IMR-90 (cell line): ENCODE measurements at regions not wholly inside any gene's neighbourhood (a gene's known extent, or its start where the extent isn't known, plus 50 kb on each side); places are given as distances from the start of the nearest gene placed in this dataset.

Source experiments
- CEBPB ChIP-seq: IDR thresholded peaks from 2 replicates; pipeline ENCODE4 v1.6.1; 2012; ENCODE audit warnings: low read depth, low read length, improper control_type of control experiment
- MAFK ChIP-seq: IDR thresholded peaks from 2 replicates; pipeline ENCODE4 v1.6.1; 2012; ENCODE audit warnings: low read depth, low read length, improper control_type of control experiment
- MAZ ChIP-seq: IDR thresholded peaks from 2 replicates; pipeline ENCODE4 v1.6.1; 2012; ENCODE audit warnings: low read depth, mild to moderate bottlenecking, low read length, improper control_type of control experiment, moderate library complexity, borderline replicate concordance
- MXI1 ChIP-seq: IDR thresholded peaks from 2 replicates; pipeline ENCODE4 v1.6.1; 2012; ENCODE audit warnings: low read depth, mild to moderate bottlenecking, low read length, moderate library complexity, borderline replicate concordance
- POLR2A ChIP-seq: IDR thresholded peaks from 2 replicates; pipeline ENCODE4 v1.6.1; 2012; ENCODE audit warnings: mild to moderate bottlenecking, low read depth, low read length
- RAD21 ChIP-seq: IDR thresholded peaks from 2 replicates; pipeline ENCODE4 v1.6.1; 2012; ENCODE audit warnings: low read length, improper control_type of control experiment
- RCOR1 ChIP-seq: IDR thresholded peaks from 2 replicates; pipeline ENCODE4 v1.6.1; 2012; ENCODE audit warnings: mild to moderate bottlenecking, low read length, improper control_type of control experiment; ENCODE audit not compliant: insufficient replicate concordance
- RFX5 ChIP-seq: IDR thresholded peaks from 2 replicates; pipeline ENCODE4 v1.8.0; 2012; ENCODE audit warnings: low read depth, mild to moderate bottlenecking, low read length, moderate library complexity
- SMC3 ChIP-seq: fragments of 150-350 bp; IDR thresholded peaks from 2 replicates; pipeline ENCODE4 v1.6.1; 2016; ENCODE audit warnings: low read depth, mild to moderate bottlenecking, antibody characterized with exemption, low read length, moderate library complexity
- TF ChIP-seq, protein P1 (sequence below): conservative IDR thresholded peaks from 2 replicates; pipeline ENCODE4 v1.5.1; 2012; ENCODE audit warnings: mild to moderate bottlenecking, low read depth, low read length, improper control_type of control experiment
- TF ChIP-seq, protein P2 (sequence below): fragments of 150-350 bp; IDR thresholded peaks from 2 replicates; pipeline ENCODE4 v1.6.1; 2017; ENCODE audit warnings: mild to moderate bottlenecking, antibody characterized with exemption, low read length, low read depth

DNA sequence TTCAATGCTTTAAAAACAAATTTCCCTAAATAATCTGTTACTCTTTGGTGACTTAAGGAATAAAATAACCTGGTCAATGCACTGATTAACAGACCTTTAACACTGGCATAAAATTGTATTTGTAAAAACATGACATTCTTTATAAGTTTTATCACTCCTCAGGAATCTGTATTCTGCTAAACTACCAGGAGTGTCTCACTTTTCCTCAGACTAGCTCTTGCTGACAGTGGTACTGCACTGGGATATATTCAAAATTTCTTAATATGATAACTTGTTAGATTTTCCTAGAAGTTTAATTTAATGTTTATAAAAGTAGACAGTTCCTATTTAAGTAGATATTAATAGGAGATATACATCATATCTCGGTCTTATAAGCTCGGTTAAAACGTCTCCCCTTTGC is 363.4 kb upstream of the ARHGEF26 start:
- TF ChIP-seq, protein P1, sequence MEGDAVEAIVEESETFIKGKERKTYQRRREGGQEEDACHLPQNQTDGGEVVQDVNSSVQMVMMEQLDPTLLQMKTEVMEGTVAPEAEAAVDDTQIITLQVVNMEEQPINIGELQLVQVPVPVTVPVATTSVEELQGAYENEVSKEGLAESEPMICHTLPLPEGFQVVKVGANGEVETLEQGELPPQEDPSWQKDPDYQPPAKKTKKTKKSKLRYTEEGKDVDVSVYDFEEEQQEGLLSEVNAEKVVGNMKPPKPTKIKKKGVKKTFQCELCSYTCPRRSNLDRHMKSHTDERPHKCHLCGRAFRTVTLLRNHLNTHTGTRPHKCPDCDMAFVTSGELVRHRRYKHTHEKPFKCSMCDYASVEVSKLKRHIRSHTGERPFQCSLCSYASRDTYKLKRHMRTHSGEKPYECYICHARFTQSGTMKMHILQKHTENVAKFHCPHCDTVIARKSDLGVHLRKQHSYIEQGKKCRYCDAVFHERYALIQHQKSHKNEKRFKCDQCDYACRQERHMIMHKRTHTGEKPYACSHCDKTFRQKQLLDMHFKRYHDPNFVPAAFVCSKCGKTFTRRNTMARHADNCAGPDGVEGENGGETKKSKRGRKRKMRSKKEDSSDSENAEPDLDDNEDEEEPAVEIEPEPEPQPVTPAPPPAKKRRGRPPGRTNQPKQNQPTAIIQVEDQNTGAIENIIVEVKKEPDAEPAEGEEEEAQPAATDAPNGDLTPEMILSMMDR = no peak
- TF ChIP-seq RFX5 (no peak), POLR2A (no peak), RCOR1 (no peak), MAFK (no peak), CEBPB (no peak), RAD21 (no peak), MXI1 (no peak), SMC3 (no peak), MAZ (no peak)
- TF ChIP-seq, protein P2, sequence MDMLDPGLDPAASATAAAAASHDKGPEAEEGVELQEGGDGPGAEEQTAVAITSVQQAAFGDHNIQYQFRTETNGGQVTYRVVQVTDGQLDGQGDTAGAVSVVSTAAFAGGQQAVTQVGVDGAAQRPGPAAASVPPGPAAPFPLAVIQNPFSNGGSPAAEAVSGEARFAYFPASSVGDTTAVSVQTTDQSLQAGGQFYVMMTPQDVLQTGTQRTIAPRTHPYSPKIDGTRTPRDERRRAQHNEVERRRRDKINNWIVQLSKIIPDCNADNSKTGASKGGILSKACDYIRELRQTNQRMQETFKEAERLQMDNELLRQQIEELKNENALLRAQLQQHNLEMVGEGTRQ = no peak
